Hypothalamus (tissue), 51 donors: ENCODE measurements at regions not wholly inside any gene's neighbourhood (a gene's known extent, or its start where the extent isn't known, plus 50 kb on each side); places are given as distances from the start of the nearest gene placed in this dataset.
"Not testable (repeated sequence)": the region's sequence is repeated elsewhere in the genome, so short reads cannot be mapped to it uniquely, and the experiment has no call there.

ENCODE experiments used
- DNase-seq, 51 donors: peaks; one replicate each; lab custom pipeline; 2025; lab: John Stamatoyannopoulos, UW

DNA sequence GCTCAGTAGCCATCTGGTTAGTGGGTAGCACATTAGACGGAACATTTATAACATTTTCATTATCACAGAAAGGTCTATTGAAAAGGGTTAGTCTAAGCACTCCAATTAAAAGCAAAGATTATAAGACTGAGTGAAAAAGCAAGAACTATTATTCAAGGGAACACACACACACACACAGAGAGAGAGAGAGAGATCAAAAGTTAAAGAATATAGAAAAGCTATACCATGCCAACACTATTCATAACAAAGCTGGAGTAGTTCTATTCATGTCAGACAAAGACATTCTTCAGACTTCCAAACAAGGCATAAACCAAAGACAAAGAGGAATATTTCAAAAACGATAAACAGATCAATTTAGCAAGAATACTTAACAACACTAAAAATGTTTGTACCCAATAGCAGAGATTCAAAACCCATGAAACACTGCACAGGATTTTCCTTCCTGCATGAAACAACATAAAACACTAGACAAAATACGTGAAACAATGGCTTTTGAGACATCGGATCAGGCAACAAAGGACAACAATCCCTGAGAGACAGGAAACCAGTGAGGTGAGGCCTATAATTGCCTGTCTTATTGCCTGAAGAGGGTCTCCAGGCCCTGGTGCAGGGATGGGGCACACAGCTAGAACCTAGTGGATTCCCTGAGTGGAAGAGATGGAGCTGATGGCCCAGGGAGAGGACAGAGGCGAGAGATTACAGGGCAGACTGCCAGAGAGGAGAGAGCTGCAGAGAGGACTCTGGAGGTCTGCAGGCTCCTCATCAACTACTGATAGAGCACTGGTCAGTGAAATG is 83.6 kb upstream of the NPAS2 start:
- DNase-seq, result no peak

- no peak for DNase-seq
These were observed 80.1 kb upstream of the NPAS2 start for GRCh38 chr2:100739735-100740432.

DNA sequence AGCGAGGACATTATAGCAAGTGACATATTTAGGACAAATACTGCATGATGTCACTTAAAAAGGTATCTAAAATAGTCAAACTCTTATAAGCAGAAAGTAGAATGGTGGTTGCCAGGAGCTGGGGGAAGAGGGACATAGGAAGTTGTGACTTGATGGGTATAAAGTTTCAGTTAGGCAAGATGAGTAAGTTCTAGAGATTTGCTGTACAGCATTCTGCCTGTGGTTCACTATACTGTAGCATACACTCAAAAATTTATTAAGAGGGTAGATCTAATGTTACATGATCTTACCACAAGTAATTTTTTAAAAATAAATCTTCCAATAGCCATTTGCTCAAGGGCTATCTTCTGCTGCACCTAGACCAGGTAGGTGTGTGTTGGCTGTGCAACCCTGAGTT is 78.1 kb upstream of the NPAS2 start:
- DNase-seq, result no peak

GRCh38 chr2:100742277-100743254 is 77.4 kb upstream of the NPAS2 start:
- DNase-seq, result no peak

DNA sequence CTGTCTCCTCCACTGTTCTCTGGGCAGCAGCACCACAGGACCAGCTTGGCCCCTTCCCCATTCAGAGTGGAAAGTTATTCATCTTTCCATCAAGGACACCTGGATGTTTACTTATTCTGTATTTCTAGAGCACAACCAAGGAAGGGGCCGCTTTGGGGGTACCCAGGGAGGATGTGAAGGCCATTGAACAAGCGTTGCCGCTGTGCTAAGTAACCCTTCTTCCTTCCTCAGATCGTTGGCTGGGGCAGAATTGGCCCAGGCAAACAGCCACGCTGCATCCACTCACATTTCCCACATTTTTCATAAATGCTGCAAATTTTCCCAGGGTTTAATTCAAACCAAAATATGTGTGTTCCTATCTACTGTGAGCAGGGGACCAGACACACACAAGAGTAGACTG is 76.2 kb upstream of the NPAS2 start:
- no peak for DNase-seq

- no peak for DNase-seq
These were observed 75.8 kb upstream of the NPAS2 start for GRCh38 chr2:100744184-100744583.

DNA sequence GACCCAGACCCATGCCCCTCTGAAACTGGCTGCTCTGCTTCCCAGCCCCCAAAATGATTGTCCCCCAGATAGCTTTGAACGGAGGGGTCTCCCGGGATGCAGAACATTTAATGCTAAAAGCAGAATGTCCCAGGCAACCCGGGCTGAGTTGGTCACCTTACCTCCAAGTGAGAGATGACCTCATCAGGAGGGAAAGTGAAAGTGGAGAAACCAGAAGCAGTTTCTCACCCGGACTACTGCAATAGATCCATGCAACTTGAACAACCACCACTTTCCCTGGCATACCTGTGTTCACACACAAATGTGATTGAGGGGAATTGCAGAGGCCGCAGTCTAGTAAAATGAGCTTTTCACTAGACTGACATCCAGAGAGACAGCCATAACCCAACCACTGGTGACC is 75.3 kb upstream of the NPAS2 start:
- no peak for DNase-seq

DNA sequence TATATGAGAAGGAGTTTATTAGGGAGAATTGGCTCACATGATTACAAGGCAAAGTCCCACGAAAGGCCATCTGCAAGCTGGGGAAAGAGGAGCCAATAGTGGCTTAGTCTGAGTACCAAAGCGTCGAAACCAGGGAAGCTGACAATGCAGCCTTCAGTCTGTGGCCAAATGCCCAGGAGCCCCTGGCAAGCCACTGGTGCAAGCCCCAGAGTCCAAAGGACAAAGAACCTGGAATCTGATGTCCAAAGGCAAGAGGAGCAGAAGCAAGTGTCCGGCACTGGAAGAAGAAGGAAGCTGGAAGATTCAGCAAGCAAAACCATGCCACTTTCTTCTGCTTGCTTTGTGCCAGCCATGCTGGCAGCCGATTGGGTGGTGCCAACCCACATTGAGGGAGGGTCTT is 74.3 kb upstream of the NPAS2 start:
- DNase-seq, result peak in 8 of 51 donors; percentile 2 to 22 (median 4)

DNA sequence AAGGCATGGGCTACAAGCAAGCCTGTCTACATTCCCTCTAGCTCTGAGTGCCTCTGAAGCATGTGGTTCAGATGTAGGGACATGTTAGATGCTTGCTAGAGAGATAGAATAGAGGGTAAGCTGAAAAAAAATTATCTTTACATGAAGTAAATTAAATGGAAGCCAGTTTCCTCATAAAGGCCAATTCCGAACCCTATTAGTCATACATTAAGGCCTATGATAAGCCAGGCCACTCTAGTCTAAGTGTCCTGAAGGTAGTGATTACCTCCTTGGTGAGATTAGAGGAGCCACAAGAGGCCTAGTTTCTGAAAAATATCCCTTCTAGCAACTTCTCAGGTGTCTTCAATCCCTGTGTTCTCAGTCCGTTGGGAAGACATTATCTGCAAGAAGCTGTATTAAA is 72.4 kb upstream of the NPAS2 start:
- no peak for DNase-seq

DNA sequence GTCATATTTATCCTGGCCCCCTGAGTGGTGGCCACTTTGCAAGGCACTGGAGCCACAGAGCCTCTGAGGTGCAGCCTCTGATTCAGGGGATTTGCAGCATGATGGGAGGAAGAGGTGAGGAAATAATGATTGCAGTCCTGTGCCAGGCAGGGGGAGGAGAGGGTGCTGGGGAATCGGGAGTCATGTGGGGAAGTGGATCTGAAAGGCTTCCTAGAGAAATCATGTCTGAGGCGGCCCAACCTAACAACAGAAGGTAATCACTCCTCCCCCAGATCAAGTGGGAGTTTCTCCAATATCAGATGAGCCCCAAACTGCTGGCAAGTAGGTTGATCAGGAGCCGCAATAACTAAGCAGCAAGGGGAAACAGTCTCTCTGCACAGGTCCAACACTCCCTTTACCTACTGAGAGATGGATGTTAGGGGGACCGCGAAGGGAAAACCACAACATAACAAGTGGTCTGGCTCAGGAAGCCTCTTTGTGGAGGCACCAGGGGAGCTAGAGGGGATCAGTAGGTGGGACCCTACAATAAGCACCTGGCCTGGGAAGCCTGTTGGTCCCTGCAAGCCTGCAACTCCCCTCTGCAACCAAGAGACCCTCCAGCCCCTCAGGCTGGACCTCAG is 71.8 kb upstream of the NPAS2 start:
- no peak for DNase-seq

GRCh38 chr2:100748673-100749072 is 71.3 kb upstream of the NPAS2 start:
- DNase-seq, result no peak

DNA sequence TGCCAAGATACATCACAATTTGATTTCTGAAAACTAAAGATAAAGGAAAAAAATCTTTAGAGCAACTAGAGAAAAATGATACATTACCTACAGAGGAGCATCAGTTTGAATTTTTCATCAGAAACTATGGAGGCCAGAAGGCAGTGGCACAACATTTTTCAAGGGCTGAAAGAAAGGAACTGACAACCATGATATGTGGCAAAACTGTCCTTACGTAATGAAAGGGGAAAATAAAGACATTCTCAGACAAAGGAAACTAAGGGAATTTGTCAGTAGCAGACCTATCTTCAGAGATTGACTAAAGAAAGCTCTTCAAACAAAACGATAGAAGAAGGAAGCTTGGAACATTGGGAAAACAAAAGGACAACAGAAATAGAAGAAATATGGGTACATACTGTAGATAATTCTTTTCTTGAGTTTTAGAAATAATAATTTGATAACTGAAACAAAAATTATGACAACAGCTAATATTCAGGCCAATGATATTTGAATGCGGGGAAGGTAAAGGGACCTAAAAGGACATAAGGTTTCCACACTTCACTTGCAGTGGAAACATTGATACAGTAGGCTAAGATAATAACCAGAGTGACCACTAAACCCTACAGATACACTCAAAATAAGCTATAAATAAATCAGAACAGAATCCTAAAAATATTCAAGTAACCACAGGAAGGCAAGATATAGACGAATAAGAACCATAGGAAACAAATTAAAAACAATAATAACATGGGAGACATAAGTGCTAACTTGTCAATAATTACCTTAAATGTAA is 70.0 kb upstream of the NPAS2 start:
- DNase-seq, result no peak

DNA sequence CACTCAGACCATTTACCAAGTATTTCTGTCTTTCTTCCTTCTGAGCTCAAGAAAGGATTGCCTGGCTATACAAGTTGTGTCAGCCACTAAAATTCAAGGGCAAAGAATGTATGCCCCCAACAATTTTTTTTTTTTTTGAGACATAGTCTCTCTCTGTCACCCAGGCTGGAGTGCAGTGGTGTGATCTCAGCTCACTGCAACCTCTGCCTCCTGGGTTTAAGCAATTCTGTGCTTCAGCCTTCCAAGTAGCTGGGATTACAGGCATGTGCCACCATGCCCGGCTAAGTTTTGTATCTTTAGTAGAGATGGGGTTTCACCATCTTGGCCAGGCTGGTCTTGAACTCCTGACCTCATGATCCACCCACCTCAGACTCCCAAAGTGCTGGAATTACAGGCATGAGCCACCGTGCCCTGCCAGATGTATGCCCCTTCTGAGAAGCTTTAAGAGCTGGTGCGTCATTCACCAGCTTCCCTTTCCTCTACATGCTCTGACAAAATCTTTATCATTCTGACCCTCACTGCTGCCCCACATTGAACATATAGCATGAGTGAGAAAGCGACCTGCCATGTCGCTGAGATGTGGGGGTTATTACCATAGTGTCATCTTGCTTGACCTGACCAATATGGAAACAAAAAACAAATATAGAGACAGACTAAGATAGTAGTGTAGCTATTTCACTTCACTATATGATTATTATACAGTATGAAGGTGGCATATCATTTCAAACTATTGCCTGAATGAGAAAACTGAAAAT is 67.9 kb upstream of the NPAS2 start:
- not testable (repeated sequence) for DNase-seq

GRCh38 chr2:100752628-100753333 is 67.2 kb upstream of the NPAS2 start:
- no peak for DNase-seq

GRCh38 chr2:100753444-100753843 is 66.5 kb upstream of the NPAS2 start:
- no peak for DNase-seq

- no peak for DNase-seq
These were observed 66.1 kb upstream of the NPAS2 start for GRCh38 chr2:100753881-100754280.

DNA sequence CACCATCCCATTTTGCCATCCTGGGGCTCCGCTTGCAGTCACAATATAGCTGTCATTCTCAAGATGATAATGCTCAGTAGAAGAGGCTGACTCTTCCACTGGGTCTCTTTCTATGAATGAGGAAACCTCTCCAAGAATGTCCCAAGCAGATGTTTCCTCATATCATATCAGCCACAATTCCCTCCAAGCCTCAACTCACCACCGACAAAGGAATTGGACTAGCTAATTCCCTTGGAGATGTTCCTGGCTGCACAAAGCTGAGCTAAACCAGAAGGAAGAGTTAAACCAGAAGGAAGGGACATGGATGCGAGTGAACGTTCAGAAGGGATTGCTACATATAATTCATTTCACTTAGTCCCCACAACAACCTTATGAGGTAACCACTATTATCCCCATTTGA is 65.0 kb upstream of the NPAS2 start:
- no peak for DNase-seq

- no peak for DNase-seq
These were observed 64.5 kb upstream of the NPAS2 start for GRCh38 chr2:100755441-100755840.

DNA sequence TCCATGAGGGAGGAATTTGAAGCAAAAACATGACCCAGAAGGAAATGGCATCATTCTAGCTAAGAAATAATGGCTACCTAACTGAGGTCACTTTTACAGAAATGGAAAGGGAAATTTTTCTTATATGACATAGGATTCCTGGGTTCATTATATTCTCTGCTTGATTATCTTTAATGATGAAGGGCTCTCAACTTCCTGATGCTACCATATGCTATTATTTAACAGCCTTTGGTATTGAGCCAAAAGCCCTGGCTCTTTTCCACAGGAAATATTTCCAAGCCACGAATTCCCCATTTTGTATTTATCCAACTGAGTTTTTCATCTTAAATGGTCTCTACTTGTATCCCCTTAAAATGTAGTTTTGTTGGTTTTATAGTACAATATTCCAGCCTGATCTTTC is 63.2 kb upstream of the NPAS2 start:
- DNase-seq, result no peak
